ENCODE measurements at regions not wholly inside any gene's neighbourhood (a gene's known extent, or its start where the extent isn't known, plus 50 kb on each side); places are given as distances from the start of the nearest gene placed in this dataset.

DNA sequence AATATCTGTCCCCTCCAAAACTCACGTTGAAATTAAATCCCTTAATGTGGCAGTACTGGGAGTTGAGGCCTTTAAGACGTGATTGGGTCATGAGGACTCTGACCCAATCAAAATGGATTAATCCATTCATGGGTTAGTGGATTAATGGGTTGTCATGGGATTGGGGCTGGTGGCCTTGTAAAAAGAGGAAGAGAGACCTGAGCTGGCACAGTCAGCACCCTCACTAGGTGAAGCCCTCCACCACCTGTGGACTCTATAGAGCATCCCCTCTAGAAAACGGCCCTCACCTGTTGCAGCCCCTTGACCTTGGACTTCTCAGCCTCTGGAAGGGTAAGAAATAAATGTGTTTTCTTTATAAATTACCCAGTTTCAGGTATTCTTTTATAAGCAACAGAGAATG is 53.0 kb downstream of the SPRING1 start:
- no peak overlapping the region for H2BK12ac ChIP-seq (ENCODE audit: insufficient read length, low read depth, low read length)
- no peaks in the 10 kb centered on the region for H3K4me1 ChIP-seq (ENCODE audit: insufficient read depth, low read length)
- Mint-ChIP-seq H3K4me1 (peaks cover 4 to 6% of the 10 kb centered on the region in 2 experiments; a peak in 3 of 4 replicates), H3K36me3 (ENCODE audit: insufficient read depth in 1 of 3, low read depth in 3 of 3) (0 out of 7 replicates have a peak, but pooled peaks cover 0 to 2% (median 0%) of the 10 kb centered on the region in 3 experiments), H3K27ac (no peak overlapping the region), H3K27me3 (ENCODE audit: low read depth) (peaks cover 10% of the 10 kb centered on the region), H3K4me3 (no peak overlapping the region), H3K9me3 (no peaks in the 10 kb centered on the region)
- no peak overlapping the region for H3K14ac ChIP-seq (ENCODE audit: insufficient read depth, low read length)
- no CpG with 5 or more reads among the region's 3 CpGs for WGBS (ENCODE audit: extremely low coverage, insufficient read length, low lambda C conversion rate)
- H2AFZ ChIP-seq (ENCODE audit: low read length): no peak overlapping the region
- no peak overlapping the region for H2AK5ac ChIP-seq (ENCODE audit: insufficient read length, low read length)
- H3K79me1 ChIP-seq (ENCODE audit: insufficient read depth, low read depth, low read length, poor library complexity, severe bottlenecking): no peaks in the 10 kb centered on the region
- H4K5ac ChIP-seq (ENCODE audit: insufficient read length, low read depth, low read length): no peak overlapping the region
- H3K23me2 ChIP-seq (ENCODE audit: insufficient read length, low read depth, low read length, poor library complexity, severe bottlenecking): no peaks in the 10 kb centered on the region
- H3K4ac ChIP-seq (ENCODE audit: low read depth, low read length): no peak overlapping the region
- no peaks in the 10 kb centered on the region for H3K27me3 ChIP-seq (ENCODE audit: insufficient read depth, low read length)
- H3K9me3 ChIP-seq (ENCODE audit: control insufficient read depth, low read depth, low read length): no peaks in the 10 kb centered on the region
- no peak for DNase-seq
- no peak overlapping the region for H3T11ph ChIP-seq (ENCODE audit: low read length)
- no peak overlapping the region for H2BK5ac ChIP-seq (ENCODE audit: insufficient read length, low read length)
- no peak overlapping the region for H2BK15ac ChIP-seq (ENCODE audit: low read depth, low read length)
- no peak overlapping the region for H2BK120ac ChIP-seq (ENCODE audit: low read depth, low read length, poor library complexity, severe bottlenecking)
- no peak overlapping the region for H4K8ac ChIP-seq (replicated peaks; ENCODE audit: insufficient read length, low read depth, low read length)
- H3K79me2 ChIP-seq (ENCODE audit: insufficient read depth, low read length): no peaks in the 10 kb centered on the region
- H3K9ac ChIP-seq (ENCODE audit: extremely low read depth, insufficient read length, low read length): no peak overlapping the region
- no peak overlapping the region for H3K23ac ChIP-seq (ENCODE audit: insufficient read length, low read depth, low read length)
- no peak overlapping the region for H3K27ac ChIP-seq (ENCODE audit: insufficient read length, low read depth, low read length)
- H4K20me1 ChIP-seq (ENCODE audit: control insufficient read depth, insufficient read depth, insufficient read length): no peaks in the 10 kb centered on the region
- no peak overlapping the region for H4K91ac ChIP-seq (ENCODE audit: insufficient read length, low read depth, low read length)
- no peak overlapping the region for H3K18ac ChIP-seq (ENCODE audit: insufficient read length, low read depth, low read length)
- no peak overlapping the region for H2BK20ac ChIP-seq (ENCODE audit: low read depth, low read length, poor library complexity, severe bottlenecking)
- TF ChIP-seq, protein P1, sequence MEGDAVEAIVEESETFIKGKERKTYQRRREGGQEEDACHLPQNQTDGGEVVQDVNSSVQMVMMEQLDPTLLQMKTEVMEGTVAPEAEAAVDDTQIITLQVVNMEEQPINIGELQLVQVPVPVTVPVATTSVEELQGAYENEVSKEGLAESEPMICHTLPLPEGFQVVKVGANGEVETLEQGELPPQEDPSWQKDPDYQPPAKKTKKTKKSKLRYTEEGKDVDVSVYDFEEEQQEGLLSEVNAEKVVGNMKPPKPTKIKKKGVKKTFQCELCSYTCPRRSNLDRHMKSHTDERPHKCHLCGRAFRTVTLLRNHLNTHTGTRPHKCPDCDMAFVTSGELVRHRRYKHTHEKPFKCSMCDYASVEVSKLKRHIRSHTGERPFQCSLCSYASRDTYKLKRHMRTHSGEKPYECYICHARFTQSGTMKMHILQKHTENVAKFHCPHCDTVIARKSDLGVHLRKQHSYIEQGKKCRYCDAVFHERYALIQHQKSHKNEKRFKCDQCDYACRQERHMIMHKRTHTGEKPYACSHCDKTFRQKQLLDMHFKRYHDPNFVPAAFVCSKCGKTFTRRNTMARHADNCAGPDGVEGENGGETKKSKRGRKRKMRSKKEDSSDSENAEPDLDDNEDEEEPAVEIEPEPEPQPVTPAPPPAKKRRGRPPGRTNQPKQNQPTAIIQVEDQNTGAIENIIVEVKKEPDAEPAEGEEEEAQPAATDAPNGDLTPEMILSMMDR (conservative IDR thresholded peaks at IDR 0.05): no peak
- no peak overlapping the region for H3K56ac ChIP-seq (ENCODE audit: insufficient read length, low read depth, low read length)
- no peak overlapping the region for H3K4me2 ChIP-seq (ENCODE audit: insufficient read depth, insufficient read length, low read length)

Measured in H9 (cell line).